ENCODE measurements at regions not wholly inside any gene's neighbourhood (a gene's known extent, or its start where the extent isn't known, plus 50 kb on each side); places are given as distances from the start of the nearest gene placed in this dataset.

DNA sequence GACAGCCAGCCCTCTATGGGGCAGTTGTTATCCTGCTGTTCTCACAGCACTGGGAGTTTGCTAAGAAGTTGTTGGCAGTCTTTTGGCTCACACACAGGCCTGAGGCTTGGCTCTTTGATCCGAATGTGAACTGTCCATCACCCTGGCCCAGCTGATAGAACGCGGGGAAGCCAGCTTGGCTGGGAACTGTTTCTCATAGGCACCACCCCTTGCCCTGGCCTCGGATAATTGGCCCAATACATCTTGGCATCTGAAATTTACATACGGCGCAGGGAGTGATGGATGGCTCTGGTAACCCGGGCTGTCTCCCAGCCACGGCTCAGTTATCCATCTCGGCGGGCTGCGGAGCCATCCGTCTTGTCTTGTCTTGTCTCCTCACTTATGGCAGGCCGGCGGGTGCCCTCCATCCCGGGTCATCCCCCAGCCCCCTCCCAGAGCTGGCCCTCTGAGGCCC is 164.1 kb downstream of the PHETA1 start (continued):
- TF ChIP-seq, protein P1, sequence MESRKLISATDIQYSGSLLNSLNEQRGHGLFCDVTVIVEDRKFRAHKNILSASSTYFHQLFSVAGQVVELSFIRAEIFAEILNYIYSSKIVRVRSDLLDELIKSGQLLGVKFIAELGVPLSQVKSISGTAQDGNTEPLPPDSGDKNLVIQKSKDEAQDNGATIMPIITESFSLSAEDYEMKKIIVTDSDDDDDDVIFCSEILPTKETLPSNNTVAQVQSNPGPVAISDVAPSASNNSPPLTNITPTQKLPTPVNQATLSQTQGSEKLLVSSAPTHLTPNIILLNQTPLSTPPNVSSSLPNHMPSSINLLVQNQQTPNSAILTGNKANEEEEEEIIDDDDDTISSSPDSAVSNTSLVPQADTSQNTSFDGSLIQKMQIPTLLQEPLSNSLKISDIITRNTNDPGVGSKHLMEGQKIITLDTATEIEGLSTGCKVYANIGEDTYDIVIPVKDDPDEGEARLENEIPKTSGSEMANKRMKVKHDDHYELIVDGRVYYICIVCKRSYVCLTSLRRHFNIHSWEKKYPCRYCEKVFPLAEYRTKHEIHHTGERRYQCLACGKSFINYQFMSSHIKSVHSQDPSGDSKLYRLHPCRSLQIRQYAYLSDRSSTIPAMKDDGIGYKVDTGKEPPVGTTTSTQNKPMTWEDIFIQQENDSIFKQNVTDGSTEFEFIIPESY (IDR thresholded peaks at IDR 0.05; ENCODE audit: extremely low read depth, insufficient replicate concordance, low read length) = no peak
- TF ChIP-seq ZNF274 (IDR thresholded peaks at IDR 0.05; ENCODE audit: low read depth, low read length) (no peak), SRF (IDR thresholded peaks at IDR 0.05; ENCODE audit: low read depth) (no peak), POLR2AphosphoS5 (IDR thresholded peaks at IDR 0.05; ENCODE audit: low read depth, low read length) (no peak)

DNA sequence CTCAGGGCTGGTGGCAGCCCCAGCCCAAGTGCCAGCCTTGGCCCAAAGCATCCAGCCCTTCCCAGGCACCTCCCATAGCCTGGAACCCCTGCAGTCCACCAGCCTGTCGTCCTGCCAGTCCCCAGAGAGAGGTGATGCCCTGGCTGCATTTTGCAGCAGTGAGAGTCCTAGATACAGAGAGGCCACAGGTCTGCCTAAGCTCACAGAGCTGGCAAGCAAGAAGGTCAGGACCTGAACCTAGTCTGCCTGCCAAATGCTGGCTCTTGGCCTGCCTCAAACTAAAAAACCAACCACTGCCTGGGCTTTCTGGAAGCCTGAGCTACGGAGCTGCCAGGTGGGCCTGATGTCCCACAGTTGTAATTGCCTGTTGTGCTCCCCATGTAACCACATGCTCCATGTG is 164.9 kb downstream of the PHETA1 start:
- no peak overlapping the region for H2AFZ ChIP-seq (ENCODE audit: low read depth, low read length, poor library complexity, severe bottlenecking)
- DNase-seq (ENCODE audit: low read depth, low spot score) = no peak
- no peak for ATAC-seq
- H3K9me3 ChIP-seq (ENCODE audit: control insufficient read depth in 1 of 2, insufficient read depth in 1 of 2, low read depth in 1 of 2, low read length in 2 of 2) = no peaks in the 10 kb centered on the region
- no peak overlapping the region for H3K4me3 ChIP-seq (replicated peaks in 1 of 2; ENCODE audit: low read depth in 1 of 2, low read length in 2 of 2)
- no peak for TF ChIP-seq POLR2A (IDR thresholded peaks at IDR 0.05; ENCODE audit: borderline replicate concordance, extremely low read depth, insufficient read depth, insufficient read length)
- TF ChIP-seq POLR2AphosphoS5 (IDR thresholded peaks at IDR 0.05; ENCODE audit: low read depth, low read length) = no peak
- TF ChIP-seq SRF (IDR thresholded peaks at IDR 0.05; ENCODE audit: low read depth) = no peak
- no peak for TF ChIP-seq ZNF274 (IDR thresholded peaks at IDR 0.05; ENCODE audit: low read depth, low read length)
- no peak for TF ChIP-seq RAD21 (IDR thresholded peaks at IDR 0.05; ENCODE audit: low read depth)
- no peaks in the 10 kb centered on the region for H3K36me3 ChIP-seq (ENCODE audit: control insufficient read depth in 1 of 2, insufficient read depth in 2 of 2, low read length in 2 of 2)
- CTCF ChIA-PET = no interaction called here
- H3K4me2 ChIP-seq (ENCODE audit: low read length) = no peak overlapping the region
- RAD21 ChIA-PET (ENCODE audit: low non-redundant PET in 1 of 2, low total read pairs in 2 of 2, uncharacterized antibody in 2 of 2, unreplicated experiment in 2 of 2) = no interaction called here
- no peaks in the 10 kb centered on the region for H4K20me1 ChIP-seq (ENCODE audit: insufficient read depth)
- no peak overlapping the region for H3K9ac ChIP-seq (ENCODE audit: low read length)
- no peaks in the 10 kb centered on the region for H3K4me1 ChIP-seq (ENCODE audit: control insufficient read depth in 1 of 2, insufficient read depth in 2 of 2, low read length in 2 of 2)
- BruUV-seq (replicated peaks) = no TSS peak
- H3K79me2 ChIP-seq (ENCODE audit: insufficient read depth, low read length) = no peaks in the 10 kb centered on the region
- H3K27ac ChIP-seq (ENCODE audit: low read depth, low read length) = no peak overlapping the region
- POLR2A ChIA-PET = no interaction called here
- H3K9me2 ChIP-seq (ENCODE audit: insufficient read depth) = no peaks in the 10 kb centered on the region
- intact Hi-C loops (cut with micrococcal nuclease) = no loop called here
- H3K27me3 ChIP-seq (ENCODE audit: insufficient read depth, low read length) = peaks cover 49% of the 10 kb centered on the region
